Keratinocyte (primary cell): ENCODE measurements at regions not wholly inside any gene's neighbourhood (a gene's known extent, or its start where the extent isn't known, plus 50 kb on each side); places are given as distances from the start of the nearest gene placed in this dataset.

Source experiments
- EZH2 ChIP-seq: IDR thresholded peaks from one replicate; pipeline ENCODE4 v1.6.1; 2012; ENCODE audit warnings: inconsistent platforms, mild to moderate bottlenecking, low read length, moderate library complexity
- TF ChIP-seq, protein P1 (sequence below), 3 experiments: IDR thresholded peaks in 1 of 3; conservative IDR thresholded peaks in 1 of 3; optimal IDR thresholded peaks in 1 of 3; 2 replicates in 2 of 3; 3 replicates in 1 of 3; pipeline versions ENCODE3 to v1.5.1; 2011; ENCODE audit warnings: low read length in 3 of 3, mild to moderate bottlenecking in 3 of 3, moderate library complexity in 2 of 3, control low read depth in 1 of 3, inconsistent platforms in 1 of 3; ENCODE audit not compliant: insufficient read depth in 2 of 3; ENCODE audit errors: extremely low read depth in 1 of 3

DNA sequence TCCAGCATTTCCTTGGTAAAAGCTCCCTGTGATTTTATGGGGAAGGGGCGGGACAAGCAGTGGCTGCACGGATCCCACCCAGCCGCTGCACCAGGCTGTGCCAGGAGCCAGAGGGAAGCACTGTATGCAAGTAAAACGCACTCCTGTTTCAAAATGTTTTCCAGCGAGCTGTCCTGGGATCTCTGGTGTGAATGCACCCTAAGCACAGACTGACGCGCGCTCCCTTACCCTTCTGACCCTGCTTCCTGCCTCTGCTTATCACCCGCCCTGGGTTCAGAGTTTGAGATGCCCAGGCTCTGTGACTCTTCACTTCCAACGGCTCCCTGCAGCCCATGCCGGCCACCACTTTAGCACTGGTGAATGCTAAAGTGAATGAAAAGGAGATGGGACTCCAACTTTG is 131.2 kb downstream of the RHOU start:
- TF ChIP-seq, protein P1, sequence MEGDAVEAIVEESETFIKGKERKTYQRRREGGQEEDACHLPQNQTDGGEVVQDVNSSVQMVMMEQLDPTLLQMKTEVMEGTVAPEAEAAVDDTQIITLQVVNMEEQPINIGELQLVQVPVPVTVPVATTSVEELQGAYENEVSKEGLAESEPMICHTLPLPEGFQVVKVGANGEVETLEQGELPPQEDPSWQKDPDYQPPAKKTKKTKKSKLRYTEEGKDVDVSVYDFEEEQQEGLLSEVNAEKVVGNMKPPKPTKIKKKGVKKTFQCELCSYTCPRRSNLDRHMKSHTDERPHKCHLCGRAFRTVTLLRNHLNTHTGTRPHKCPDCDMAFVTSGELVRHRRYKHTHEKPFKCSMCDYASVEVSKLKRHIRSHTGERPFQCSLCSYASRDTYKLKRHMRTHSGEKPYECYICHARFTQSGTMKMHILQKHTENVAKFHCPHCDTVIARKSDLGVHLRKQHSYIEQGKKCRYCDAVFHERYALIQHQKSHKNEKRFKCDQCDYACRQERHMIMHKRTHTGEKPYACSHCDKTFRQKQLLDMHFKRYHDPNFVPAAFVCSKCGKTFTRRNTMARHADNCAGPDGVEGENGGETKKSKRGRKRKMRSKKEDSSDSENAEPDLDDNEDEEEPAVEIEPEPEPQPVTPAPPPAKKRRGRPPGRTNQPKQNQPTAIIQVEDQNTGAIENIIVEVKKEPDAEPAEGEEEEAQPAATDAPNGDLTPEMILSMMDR (optimal IDR thresholded peaks at IDR 0.05 in 1 of 3, IDR thresholded peaks at IDR 0.05 in 1 of 3, conservative IDR thresholded peaks at IDR 0.05 in 1 of 3; ENCODE audit: extremely low read depth in 1 of 3, insufficient read depth in 2 of 3, low read length in 3 of 3) = no peak
- no peak for TF ChIP-seq EZH2
